HL-60 (cell line): ENCODE measurements at regions not wholly inside any gene's neighbourhood (a gene's known extent, or its start where the extent isn't known, plus 50 kb on each side); places are given as distances from the start of the nearest gene placed in this dataset.

Experiments used
- DNase-seq, 2 experiments: peaks; one replicate each; pipeline ENCODE4 v3.0.0-alpha.2; 2010 to 2020; ENCODE audit warnings: low read depth in 1 of 2, low spot score in 1 of 2
- H3K27ac ChIP-seq: fragments of 250-450 bp; sonication (Bioruptor Pico); replicated peaks from 2 replicates; pipeline ENCODE4 v1.5.1; 2020; ENCODE audit warnings: mild to moderate bottlenecking, moderate library complexity
- H3K27me3 ChIP-seq: fragments of 250-450 bp; sonication (Bioruptor Pico); 2 replicates; pipeline ENCODE4 v1.5.1; 2021; ENCODE audit warnings: mild to moderate bottlenecking, moderate library complexity; ENCODE audit not compliant: insufficient read depth, poor library complexity, severe bottlenecking
- H3K4me3 ChIP-seq: replicated peaks from 2 replicates; pipeline ENCODE4 v1.5.1; 2011; ENCODE audit warnings: mild to moderate bottlenecking, control low read depth, low read length; ENCODE audit not compliant: insufficient read depth
- GABPA ChIP-seq: IDR thresholded peaks from 2 replicates; pipeline ENCODE4 v1.6.1; 2012; ENCODE audit warnings: low read depth
- POLR2AphosphoS5 ChIP-seq: IDR thresholded peaks from 2 replicates; pipeline ENCODE4 v1.6.1; 2012; ENCODE audit warnings: low read depth
- SPI1 ChIP-seq: IDR thresholded peaks from 2 replicates; pipeline ENCODE4 v1.6.1; 2012; ENCODE audit warnings: low read depth, mild to moderate bottlenecking, borderline replicate concordance
- TF ChIP-seq, protein P1 (sequence below): IDR thresholded peaks from one replicate; pipeline ENCODE4 v1.5.1; 2011; ENCODE audit warnings: low read length, control low read depth, inconsistent platforms; ENCODE audit not compliant: insufficient read depth
- TF ChIP-seq, protein P2 (sequence below): IDR thresholded peaks from 2 replicates; pipeline ENCODE4 v1.6.1; 2012; ENCODE audit warnings: low read depth; ENCODE audit not compliant: insufficient replicate concordance

DNA sequence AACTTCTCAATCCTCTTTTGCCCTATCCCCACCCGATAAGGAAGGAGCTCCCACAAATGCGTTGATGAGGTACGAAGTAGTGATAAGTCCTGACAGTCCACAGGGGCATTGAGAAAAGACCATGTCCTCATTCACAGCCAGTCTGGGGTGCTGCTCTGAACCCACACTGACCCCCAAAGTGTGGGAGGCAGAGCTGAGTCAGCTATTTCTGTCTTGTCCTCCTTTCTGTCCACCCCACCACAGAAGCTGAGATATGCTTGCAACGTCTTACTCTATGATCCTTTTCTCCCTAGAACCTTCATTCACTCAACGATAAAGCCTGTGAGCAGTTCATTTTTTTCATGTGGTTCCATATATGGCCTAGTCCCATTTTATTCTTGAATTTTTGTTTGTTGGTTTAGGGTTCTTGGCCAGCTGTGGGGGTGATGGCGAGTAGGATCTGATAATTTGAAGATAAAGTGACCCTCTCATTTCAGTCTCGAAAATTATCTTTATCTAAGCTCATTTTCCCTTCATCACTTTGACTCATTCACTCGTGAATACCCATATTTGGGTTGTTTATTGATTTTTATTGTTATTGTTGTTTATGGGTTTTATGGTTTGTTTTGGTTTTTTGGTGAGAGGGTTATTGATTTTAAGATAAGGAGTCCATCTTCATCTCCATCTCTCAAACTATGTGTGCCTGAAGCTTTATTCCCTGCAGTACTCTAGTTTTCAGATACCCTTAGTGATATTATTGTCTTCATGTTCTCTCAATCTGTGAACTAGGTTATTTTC lies 58.5 kb upstream of the ZNF366 start:
- H3K4me3 ChIP-seq: no peak overlapping the region
- H3K27ac ChIP-seq: no peak overlapping the region
- H3K27me3 ChIP-seq: no peaks in the 10 kb centered on the region
- TF ChIP-seq, protein P1, sequence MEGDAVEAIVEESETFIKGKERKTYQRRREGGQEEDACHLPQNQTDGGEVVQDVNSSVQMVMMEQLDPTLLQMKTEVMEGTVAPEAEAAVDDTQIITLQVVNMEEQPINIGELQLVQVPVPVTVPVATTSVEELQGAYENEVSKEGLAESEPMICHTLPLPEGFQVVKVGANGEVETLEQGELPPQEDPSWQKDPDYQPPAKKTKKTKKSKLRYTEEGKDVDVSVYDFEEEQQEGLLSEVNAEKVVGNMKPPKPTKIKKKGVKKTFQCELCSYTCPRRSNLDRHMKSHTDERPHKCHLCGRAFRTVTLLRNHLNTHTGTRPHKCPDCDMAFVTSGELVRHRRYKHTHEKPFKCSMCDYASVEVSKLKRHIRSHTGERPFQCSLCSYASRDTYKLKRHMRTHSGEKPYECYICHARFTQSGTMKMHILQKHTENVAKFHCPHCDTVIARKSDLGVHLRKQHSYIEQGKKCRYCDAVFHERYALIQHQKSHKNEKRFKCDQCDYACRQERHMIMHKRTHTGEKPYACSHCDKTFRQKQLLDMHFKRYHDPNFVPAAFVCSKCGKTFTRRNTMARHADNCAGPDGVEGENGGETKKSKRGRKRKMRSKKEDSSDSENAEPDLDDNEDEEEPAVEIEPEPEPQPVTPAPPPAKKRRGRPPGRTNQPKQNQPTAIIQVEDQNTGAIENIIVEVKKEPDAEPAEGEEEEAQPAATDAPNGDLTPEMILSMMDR: no peak
- TF ChIP-seq, protein P2, sequence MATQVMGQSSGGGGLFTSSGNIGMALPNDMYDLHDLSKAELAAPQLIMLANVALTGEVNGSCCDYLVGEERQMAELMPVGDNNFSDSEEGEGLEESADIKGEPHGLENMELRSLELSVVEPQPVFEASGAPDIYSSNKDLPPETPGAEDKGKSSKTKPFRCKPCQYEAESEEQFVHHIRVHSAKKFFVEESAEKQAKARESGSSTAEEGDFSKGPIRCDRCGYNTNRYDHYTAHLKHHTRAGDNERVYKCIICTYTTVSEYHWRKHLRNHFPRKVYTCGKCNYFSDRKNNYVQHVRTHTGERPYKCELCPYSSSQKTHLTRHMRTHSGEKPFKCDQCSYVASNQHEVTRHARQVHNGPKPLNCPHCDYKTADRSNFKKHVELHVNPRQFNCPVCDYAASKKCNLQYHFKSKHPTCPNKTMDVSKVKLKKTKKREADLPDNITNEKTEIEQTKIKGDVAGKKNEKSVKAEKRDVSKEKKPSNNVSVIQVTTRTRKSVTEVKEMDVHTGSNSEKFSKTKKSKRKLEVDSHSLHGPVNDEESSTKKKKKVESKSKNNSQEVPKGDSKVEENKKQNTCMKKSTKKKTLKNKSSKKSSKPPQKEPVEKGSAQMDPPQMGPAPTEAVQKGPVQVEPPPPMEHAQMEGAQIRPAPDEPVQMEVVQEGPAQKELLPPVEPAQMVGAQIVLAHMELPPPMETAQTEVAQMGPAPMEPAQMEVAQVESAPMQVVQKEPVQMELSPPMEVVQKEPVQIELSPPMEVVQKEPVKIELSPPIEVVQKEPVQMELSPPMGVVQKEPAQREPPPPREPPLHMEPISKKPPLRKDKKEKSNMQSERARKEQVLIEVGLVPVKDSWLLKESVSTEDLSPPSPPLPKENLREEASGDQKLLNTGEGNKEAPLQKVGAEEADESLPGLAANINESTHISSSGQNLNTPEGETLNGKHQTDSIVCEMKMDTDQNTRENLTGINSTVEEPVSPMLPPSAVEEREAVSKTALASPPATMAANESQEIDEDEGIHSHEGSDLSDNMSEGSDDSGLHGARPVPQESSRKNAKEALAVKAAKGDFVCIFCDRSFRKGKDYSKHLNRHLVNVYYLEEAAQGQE: no peak
- TF ChIP-seq SPI1: no peak
- no peak for TF ChIP-seq GABPA
- no peak for TF ChIP-seq POLR2AphosphoS5
- DNase-seq: no peak

DNA sequence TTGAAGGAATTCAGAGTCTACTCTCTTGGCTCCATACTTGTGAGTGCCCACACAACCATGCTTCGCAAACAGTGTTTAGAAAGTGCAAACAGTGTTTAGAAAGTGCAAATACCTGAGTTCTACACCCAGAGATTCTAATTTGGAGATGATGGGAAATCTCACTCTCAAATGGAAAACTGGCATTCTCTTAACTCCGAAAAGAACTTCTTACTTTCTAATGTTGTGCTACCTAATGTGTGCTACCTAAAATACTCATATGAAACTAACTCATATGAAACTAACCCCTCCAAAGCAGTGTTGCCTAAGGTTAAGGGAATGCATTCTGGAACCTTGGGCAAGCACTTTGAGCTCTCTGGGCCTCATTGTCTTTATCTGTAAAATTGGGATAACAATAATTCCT lies 55.5 kb upstream of the ZNF366 start:
- H3K27ac ChIP-seq: no peak overlapping the region
- no peak overlapping the region for H3K4me3 ChIP-seq
- no peak for DNase-seq
- TF ChIP-seq GABPA: no peak
- no peak for TF ChIP-seq SPI1
- TF ChIP-seq, protein P2: no peak
- TF ChIP-seq, protein P1: no peak
- TF ChIP-seq POLR2AphosphoS5: no peak
- H3K27me3 ChIP-seq: no peaks in the 10 kb centered on the region

DNA sequence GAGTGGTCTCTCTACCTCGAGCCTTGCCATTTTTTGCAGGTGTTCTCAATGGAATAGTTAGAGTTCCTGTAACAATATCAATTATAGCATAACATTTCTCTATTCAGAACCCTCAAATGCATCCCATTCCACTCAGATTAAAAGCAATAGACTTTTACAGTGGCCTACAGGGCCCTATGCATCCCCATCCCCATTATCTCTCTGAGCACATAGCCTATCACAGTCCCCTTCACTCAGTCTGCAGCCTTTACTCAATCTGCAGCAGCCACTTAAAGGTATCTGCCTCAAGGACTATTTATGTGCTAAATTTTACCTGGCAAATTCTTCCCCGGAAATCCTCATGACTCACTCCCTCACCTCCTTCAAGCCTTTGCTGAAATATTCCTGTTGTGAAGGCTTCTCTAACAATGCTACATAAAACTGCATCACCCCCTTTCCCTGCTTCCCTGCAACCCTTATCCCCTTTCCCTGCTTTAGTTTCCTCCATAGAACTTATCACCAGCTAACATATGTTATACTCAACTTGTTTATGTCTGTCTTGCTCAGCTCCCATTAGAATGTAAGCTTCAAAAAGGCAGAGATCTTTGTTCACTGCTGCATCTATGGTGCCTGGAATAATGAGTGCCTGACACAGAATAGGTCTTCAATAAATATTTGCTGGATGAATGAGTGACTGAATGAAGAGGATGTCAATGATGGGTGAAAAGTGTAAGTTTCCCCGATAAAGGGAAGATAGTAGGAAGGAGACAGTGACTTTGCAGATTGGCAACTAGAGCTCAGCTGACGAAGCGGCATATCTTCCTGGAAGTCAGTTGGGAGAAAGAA lies 54.1 kb upstream of the ZNF366 start:
- TF ChIP-seq SPI1 (no peak), GABPA (no peak), POLR2AphosphoS5 (no peak)
- TF ChIP-seq, protein P1: no peak
- TF ChIP-seq, protein P2: no peak
- no peak for DNase-seq
- Histone ChIP-seq H3K27ac (no peak overlapping the region), H3K4me3 (no peak overlapping the region), H3K27me3 (no peaks in the 10 kb centered on the region)
